ENCODE measurements at regions not wholly inside any gene's neighbourhood (a gene's known extent, or its start where the extent isn't known, plus 50 kb on each side); places are given as distances from the start of the nearest gene placed in this dataset.
"Not testable (repeated sequence)": the region's sequence is repeated elsewhere in the genome, so short reads cannot be mapped to it uniquely, and the experiment has no call there.

DNA sequence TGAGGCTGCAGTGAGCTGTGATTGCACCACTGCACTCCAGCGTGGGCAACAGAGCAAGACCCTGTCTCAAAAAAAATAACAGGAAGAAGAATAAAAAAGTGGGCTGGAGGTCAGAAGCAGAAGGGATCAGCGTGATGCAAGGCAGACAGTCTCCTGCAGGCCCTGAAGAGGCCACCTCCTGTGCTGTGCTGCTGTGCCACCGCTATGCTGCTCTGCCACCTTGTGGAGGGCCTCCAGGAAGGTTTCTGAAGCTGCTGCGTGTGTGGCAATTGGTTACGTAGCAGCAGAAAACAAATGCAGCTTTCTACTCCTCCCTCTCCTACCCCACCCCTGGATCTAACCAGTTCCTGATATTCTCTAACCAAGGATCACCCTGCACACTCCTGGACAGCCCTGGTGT lies 815.5 kb downstream of the KCNJ18 start:
- no peak for DNase-seq

DNA sequence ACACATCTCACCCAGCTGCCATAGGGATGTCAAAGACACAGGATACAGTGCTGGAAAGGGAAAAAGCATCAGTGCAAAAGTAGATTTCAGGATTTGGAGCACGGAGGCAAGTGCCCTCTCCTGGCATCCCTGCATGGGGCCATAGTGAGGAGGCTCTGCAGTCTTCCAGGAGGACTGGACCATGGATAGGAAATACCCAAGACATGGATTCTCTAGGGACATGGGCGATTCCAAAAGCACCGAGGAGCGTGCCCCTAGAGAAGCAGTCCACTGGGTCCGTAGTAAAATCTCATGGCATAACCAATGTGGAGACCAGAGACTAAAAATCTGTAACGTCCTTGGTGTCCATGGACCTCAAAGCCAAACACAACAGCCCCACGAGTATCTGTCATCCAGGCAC lies 818.2 kb downstream of the KCNJ18 start:
- no peak for DNase-seq

GRCh38 chr17:22511431-22511830 lies 819.1 kb downstream of the KCNJ18 start:
- no peak for DNase-seq

- DNase-seq = no peak
Measured at GRCh38 chr17:22512057-22512456, 819.7 kb downstream of the KCNJ18 start.

- no peak for DNase-seq
Measured at GRCh38 chr17:22512506-22512905, 820.2 kb downstream of the KCNJ18 start.

DNA sequence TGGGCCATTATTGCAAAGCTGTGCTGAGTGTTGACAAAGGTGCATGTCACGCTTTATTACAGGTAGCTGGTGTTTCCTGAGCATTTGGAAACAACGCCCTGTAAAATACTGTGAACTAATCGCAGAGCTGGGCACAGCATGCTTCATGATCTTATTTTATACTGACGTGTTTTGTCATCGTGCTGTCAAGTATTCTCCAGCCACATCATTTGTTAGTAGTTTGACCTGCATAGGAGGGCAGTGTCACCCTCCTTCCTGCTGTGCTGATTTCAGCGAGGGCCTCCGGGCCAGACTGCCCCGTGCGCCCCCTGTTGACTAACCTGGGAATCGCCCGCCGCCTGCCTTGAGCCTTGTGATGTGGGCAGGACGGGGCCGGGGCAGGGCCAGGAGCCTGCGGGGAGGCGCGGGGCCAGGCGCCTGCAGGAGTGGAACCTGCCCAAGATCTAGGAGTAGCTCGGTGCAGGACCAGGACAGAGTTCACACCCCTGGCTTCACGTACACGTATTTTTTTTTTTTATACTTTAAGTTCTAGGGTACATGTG lies 820.7 kb downstream of the KCNJ18 start:
- no peak for DNase-seq

DNA sequence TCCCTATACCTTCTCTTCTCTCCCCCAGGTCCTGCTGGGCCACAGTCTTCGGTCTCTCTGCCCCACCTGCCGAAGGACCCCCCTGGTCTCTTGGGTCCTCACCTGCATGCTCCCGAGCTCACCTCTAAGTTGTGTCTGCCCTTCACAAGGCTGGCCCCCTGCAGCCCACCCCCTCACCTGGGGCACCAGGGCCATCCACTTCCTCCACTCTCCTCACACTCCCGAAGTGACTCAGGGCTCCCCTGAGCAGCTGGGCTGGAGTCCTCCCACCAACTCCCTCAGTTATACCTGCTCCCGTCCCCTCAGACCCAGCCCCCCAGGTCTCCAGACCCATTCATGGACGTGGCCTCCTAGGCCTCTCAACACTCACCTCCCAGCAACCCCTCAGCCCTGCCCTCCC lies 822.0 kb downstream of the KCNJ18 start:
- DNase-seq = no peak

GRCh38 chr17:22514767-22515320 lies 822.5 kb downstream of the KCNJ18 start:
- no peak for DNase-seq

GRCh38 chr17:22515599-22515998 lies 823.3 kb downstream of the KCNJ18 start:
- DNase-seq = no peak

DNA sequence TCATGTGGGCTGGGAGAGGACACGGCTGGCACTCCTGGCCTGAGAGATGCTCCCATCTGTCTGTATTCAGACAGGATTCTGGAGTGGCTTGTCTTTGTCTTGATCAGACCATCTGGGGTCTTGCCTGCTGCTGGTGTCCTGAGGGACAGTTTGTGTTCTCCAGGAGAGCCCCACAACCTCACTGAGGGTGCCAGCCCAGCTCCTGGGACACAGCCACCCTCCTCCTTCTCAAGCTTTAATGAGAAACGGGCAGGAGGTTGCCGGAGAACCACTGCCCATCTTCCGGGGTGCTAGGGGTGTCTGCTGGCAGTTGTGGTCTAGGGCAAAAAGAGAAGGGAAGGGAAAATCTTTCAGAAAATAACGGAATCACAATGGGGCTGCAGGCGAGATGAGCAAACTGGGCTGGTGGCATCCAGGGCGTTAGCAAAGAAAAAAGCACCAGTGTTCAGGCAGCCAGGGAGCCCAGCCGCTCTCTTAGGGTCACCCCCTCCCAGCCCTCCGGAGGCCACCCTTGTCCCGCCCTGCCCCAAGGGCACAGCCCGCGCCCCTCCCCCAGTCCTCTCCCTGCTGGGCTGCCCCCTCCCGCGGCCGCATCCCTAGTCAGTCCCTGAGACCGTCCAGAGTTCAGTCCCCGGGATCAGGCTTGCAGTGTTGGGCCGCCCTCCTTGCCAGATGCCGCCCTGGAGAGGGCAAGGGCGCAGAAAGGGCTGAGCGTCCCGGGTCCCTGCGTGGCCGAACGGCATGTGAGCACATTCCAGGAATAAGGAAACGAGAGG lies 824.7 kb downstream of the KCNJ18 start:
- DNase-seq = no peak

- no peak for DNase-seq
Measured at GRCh38 chr17:22517716-22518115, 825.4 kb downstream of the KCNJ18 start.

DNA sequence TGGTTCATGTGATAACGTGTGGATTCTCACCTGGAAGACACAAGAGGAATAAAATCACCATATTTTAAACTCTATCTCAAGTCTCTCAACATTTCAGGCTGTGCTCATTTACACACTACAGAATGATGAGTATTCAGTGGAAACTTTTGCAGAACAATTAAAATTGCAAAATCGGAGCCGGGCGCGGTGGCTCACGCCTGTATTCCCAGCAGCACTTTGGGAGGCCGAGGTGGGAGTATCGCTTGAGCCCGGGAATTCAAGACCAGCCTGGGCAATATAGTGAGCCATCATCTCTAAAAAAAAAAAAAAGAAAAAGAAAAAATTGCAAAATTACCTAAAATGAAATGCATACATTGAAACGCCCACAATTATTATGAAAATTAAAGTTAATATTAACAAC lies 825.9 kb downstream of the KCNJ18 start:
- DNase-seq = no peak

DNA sequence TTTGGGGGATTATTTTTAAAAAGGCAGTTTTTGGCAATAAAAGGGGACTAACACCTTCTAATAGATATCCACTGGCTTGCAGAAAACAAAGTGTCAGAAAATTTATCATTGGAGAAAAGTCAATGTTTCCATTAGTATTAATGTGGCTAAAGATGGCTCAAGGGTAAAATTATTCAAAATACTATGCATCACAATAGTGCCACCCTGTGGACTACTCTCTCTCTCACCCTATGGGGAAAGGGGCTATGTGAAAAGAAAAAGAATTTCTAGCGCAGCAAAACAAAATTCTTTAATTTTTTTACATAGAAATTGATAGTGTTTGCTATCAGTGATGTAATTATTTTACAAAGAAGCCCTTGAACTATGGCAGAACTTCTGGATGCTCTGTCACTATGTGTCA lies 856.5 kb downstream of the KCNJ18 start:
- not testable (repeated sequence) for DNase-seq

DNA sequence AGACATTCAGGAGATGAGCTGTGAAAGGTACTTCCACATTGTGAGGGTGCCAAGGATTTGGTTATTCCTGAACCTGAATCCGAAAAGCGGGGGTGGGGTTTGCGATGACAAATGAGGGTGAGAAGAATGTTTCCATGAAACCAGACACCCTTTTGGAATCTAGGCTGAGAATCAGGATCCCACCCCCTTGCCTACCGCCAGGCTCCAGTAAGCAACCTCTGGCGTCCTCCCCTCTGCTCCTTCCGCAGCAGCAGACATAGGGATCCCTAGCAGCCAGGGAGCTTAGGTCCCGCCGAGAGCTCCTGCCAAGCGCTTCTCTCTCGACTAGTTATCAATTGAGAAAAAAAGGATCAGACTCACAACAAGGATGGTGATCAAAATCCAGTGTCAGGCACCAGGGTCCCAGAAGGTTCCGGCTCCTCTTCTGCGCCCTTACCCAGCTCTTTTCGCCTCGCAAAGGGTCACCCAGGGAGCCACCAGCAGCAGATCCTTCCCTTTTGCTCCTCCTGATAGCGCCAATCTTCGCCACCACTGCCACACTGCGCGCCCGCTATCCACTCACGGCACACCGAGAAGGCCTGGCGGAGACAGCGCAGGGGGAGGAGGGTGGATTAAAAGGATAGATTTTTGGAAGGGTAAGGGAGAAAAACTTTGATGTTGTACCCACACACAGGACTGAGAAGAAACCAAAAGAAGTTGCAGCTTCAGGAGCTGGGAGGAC lies 859.5 kb downstream of the KCNJ18 start:
- DNase-seq = not testable (repeated sequence)

DNA sequence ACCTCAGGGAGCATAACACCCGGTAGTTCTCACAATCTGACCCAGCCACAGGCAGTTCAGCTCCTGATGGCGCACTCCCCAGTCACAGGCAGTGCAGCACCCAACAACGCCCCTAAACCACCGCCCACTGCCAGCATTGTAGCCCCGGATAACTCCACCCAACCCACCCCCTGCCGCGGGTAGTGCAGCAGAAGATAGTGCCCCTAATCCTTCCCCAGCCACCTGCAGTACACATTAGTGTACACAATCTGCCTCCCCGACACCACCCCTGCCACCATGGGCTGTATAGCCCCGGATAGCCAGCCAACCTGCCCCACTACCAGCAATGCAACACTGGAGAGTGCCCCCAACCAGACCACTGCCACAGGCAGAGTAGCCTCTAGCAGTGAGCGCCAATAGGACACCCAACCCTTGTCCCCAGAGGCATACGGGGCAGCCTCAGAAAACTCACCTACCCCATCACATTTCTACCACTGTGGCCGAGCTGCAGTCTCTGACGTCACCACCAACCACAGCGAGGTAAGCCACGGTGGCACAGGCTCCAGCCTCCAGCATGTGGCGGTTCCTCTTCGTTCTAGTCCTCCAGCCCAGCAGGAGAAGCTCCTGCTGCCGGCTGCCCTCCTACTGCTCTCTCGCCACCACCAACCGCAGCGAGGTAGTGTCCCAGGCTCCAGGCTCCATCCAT lies 877.3 kb downstream of the KCNJ18 start:
- no peak for DNase-seq

- no peak for DNase-seq
Measured at GRCh38 chr17:22570144-22570845, 878.0 kb downstream of the KCNJ18 start.

GRCh38 chr17:22599322-22599721 lies 907.0 kb downstream of the KCNJ18 start:
- no peak for DNase-seq

- DNase-seq = no peak
Measured at GRCh38 chr17:22600644-22601298, 908.4 kb downstream of the KCNJ18 start.

Data from activated T-cell treated with anti-CD3 and anti-CD28 coated beads, Interleukin-2, amount 50 U/mL, for 1 hour (primary cell).